Right atrium auricular region (tissue), 2 donors: ENCODE measurements at regions not wholly inside any gene's neighbourhood (a gene's known extent, or its start where the extent isn't known, plus 50 kb on each side); places are given as distances from the start of the nearest gene placed in this dataset.

Experiments
- DNase-seq: peaks from one replicate; pipeline ENCODE4 v3.0.0-alpha.2; 2019; ENCODE audit warnings: low spot score
- H3K27ac ChIP-seq, 2 donors: fragments of 200-600 bp; sonication (generic); 1 replicate in 1 of 2; 2 replicates in 1 of 2; pipeline ENCODE4 v1.5.1; 2016 to 2019
- H3K27me3 ChIP-seq, 2 donors: fragments of 200-600 bp; sonication (generic); one replicate each; pipeline versions ENCODE4 v1.5.1 to v1.6.0; 2017 to 2019
- H3K36me3 ChIP-seq: fragments of 200-600 bp; sonication (generic); one replicate; pipeline ENCODE4 v1.5.1; 2016
- H3K4me1 ChIP-seq, 2 donors: fragments of 200-600 bp; sonication (generic); one replicate each; pipeline versions ENCODE4 v1.5.1 to v1.6.0; 2017 to 2019
- H3K4me3 ChIP-seq, 2 donors: fragments of 200-600 bp; sonication (generic); 1 replicate in 1 of 2; 2 replicates in 1 of 2; pipeline ENCODE4 v1.5.1; 2017 to 2019; ENCODE audit warnings: mild to moderate bottlenecking in 1 of 2, moderate library complexity in 1 of 2
- H3K9me3 ChIP-seq, 2 donors: fragments of 200-600 bp; sonication (generic); one replicate each; pipeline ENCODE4 v1.5.1; 2019
- TF ChIP-seq, protein P1 (sequence below), 2 donors: fragments of 200-600 bp; sonication (generic); IDR thresholded peaks; one replicate each; pipeline ENCODE4 v1.5.1; 2019; ENCODE audit warnings: antibody characterized with exemption in 2 of 2

DNA sequence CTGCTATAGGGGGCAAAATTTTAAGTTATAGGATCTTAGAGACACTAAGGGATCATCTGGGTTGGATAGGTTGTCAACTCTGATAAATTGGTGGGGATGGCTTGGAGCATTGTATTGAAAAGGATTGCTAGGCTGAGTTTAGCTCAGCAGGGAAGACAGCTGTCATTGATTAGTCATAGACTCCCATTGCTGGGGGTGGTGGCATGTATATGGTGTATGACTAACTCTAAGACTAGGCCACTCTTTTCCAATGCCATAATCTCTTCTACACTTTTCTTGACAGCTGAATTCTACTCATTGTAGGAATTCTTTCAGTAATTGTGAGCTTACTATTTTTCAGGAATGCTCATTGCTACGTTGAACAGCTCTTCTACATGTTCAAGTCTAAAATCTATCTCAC lies 81.3 kb upstream of the PELI1 start:
- H3K4me1 ChIP-seq: peaks cover 0 to 28% of the 10 kb centered on the region in 2 donors
- no peak overlapping the region for H3K27ac ChIP-seq
- no peaks in the 10 kb centered on the region for H3K9me3 ChIP-seq

DNA sequence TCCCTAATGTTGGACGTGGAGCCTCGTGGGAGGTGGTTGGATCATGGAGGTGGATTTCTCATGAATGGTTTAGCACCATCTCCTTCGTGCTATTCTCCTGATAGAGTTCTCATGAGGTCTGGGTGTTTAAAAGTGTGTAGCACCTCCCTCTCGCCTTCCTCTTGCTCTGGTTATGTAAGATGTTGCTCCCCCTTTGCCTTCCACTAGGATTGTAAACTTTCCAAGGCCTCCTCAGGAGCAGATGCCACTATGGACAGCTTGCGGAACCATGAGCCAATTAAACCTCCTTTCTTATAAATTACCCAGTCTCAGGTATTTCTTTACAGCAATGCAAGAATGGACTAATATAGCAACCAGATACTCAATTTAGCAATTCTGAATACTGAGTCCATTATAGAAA lies 82.4 kb upstream of the PELI1 start:
- H3K4me1 ChIP-seq: peaks cover 0 to 20% of the 10 kb centered on the region in 2 donors
- TF ChIP-seq, protein P1, sequence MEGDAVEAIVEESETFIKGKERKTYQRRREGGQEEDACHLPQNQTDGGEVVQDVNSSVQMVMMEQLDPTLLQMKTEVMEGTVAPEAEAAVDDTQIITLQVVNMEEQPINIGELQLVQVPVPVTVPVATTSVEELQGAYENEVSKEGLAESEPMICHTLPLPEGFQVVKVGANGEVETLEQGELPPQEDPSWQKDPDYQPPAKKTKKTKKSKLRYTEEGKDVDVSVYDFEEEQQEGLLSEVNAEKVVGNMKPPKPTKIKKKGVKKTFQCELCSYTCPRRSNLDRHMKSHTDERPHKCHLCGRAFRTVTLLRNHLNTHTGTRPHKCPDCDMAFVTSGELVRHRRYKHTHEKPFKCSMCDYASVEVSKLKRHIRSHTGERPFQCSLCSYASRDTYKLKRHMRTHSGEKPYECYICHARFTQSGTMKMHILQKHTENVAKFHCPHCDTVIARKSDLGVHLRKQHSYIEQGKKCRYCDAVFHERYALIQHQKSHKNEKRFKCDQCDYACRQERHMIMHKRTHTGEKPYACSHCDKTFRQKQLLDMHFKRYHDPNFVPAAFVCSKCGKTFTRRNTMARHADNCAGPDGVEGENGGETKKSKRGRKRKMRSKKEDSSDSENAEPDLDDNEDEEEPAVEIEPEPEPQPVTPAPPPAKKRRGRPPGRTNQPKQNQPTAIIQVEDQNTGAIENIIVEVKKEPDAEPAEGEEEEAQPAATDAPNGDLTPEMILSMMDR (IDR thresholded peaks at IDR 0.05): no peak
- DNase-seq: no peak
- no peak overlapping the region for H3K27ac ChIP-seq
- no peaks in the 10 kb centered on the region for H3K36me3 ChIP-seq
- H3K9me3 ChIP-seq: no peaks in the 10 kb centered on the region
- no peak overlapping the region for H3K4me3 ChIP-seq
- H3K27me3 ChIP-seq: no peaks in the 10 kb centered on the region

More for the DNA sequence above, 81.3 kb upstream of the PELI1 start:
- no peak for DNase-seq
- Histone ChIP-seq H3K4me3 (no peak overlapping the region), H3K27me3 (no peaks in the 10 kb centered on the region), H3K36me3 (no peaks in the 10 kb centered on the region)
- TF ChIP-seq, protein P1 (IDR thresholded peaks at IDR 0.05): no peak

DNA sequence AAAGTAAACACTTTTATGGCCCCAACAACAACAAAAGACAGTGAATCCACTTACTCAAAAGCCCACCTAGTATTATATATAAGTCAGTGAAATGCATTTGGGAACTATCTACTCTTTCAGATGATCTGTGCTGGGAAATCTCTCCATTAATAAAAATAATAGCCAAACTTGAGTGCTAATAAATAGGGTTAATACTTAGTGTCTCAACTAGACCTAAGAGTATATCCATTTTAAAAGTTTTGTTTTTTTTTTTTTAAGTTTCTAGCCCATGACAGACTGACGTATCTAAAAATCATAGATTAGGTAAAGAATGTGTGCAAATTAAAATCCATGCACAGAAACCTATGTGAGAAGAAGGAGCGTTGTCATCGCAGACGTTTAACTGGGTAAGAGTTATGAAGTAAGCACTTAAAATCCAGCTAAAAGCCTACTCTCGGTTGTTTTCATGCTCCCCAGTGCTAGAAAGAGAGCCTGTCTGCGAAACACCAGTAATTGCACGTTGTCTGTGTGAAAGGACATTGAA lies 83.4 kb upstream of the PELI1 start:
- H3K4me3 ChIP-seq: peak overlapping the region; percentile 40 to 50
- no peaks in the 10 kb centered on the region for H3K9me3 ChIP-seq
- H3K27me3 ChIP-seq: no peaks in the 10 kb centered on the region
- no peaks in the 10 kb centered on the region for H3K36me3 ChIP-seq
- peak overlapping the region; percentile 70 for H3K27ac ChIP-seq
- no peak for DNase-seq
- TF ChIP-seq, protein P1 (IDR thresholded peaks at IDR 0.05): no peak
- H3K4me1 ChIP-seq: peaks cover 0 to 10% of the 10 kb centered on the region in 2 donors

DNA sequence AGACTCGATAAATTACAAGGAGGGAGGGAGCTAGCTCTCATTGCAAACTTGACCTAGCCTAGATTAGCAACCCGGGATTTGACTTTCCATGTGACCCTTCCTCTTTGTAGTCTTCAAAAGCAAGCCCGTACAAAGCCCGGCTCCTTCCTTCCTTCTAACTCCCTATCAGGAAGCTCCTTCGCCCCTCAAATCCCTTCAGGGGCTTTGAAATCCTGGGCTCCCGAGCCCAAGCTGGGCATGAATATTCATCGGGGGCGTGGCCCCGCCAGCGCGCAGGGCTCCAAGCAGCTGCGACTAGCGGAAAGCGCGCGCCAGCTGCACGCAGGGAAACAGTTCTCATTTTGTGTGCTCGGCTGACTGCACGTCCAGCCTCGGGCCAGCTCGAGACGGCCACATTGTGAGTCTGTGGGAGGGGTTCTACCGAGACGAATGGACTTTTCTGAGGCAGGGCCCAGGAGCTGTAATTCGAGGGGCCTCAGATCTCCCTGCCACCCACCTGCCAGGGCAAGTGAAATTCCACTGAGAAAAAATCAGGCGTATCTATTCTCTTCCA lies 84.0 kb upstream of the PELI1 start:
- H3K4me3 ChIP-seq: peak overlapping the region; percentile 40 to 50
- TF ChIP-seq, protein P1 (IDR thresholded peaks at IDR 0.05): no peak
- no peaks in the 10 kb centered on the region for H3K36me3 ChIP-seq
- H3K4me1 ChIP-seq: peaks cover 0 to 5% of the 10 kb centered on the region in 2 donors
- DNase-seq: peak; percentile 88
- H3K9me3 ChIP-seq: no peaks in the 10 kb centered on the region
- peak overlapping the region; percentile 70 for H3K27ac ChIP-seq
- H3K27me3 ChIP-seq: no peaks in the 10 kb centered on the region

DNA sequence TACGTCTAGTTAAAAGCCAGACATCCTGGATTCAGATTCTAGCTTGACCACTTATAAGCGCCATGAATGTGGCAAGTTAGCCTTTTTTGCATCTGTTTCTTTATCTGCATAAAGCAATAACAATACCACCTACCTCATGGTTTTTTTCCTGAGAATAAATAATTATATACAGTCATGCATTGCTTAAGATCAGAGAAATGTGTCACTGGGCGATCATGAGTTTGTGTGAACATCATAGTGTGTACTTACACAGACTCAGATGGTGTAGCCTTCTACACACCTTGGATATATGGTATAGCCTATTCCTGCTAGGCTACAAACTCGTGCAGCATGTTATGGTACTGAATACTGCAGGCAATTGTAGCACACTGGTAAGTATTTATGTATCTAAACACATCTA lies 84.7 kb upstream of the PELI1 start:
- H3K27ac ChIP-seq: peak overlapping the region; percentile 70
- peak overlapping the region in 1 of 2 donors; percentile 50 for H3K4me3 ChIP-seq

More for the DNA sequence above, 84.7 kb upstream of the PELI1 start:
- Histone ChIP-seq H3K9me3 (no peaks in the 10 kb centered on the region), H3K27me3 (no peaks in the 10 kb centered on the region), H3K4me1 (peaks cover 0 to 5% of the 10 kb centered on the region in 2 donors), H3K36me3 (no peaks in the 10 kb centered on the region)
- DNase-seq: no peak
- TF ChIP-seq, protein P1 (IDR thresholded peaks at IDR 0.05): no peak
